HCT116 (cell line): ENCODE measurements at regions not wholly inside any gene's neighbourhood (a gene's known extent, or its start where the extent isn't known, plus 50 kb on each side); places are given as distances from the start of the nearest gene placed in this dataset.
A peak's percentile ranks its signal among the peaks of the same experiment; 100 is the strongest.

Experiments
- ATAC-seq: fragments of 200-7000 bp; cut with Tn5 transposase; 2 replicates; pipeline ENCODE4 v1.9.1; 2020; ENCODE audit warnings: mild to moderate bottlenecking, moderate library complexity
- BruUV-seq: library from RNA; stranded (reverse); fragments of 400-500 nt; replicated peaks from 2 replicates; lab custom pipeline; 2021; lab: Mats Ljungman, UMichigan
- CTCF ChIA-PET: fragments of 300-600 bp; sonication (Branson Sonifier 250); formaldehyde crosslinking; loops from one replicate; lab custom pipeline; 2021; ENCODE audit warnings: antibody characterized with exemption; lab: Charles Lee
- POLR2A ChIA-PET: fragments of 300-600, 350-600 bp; sonication (Branson Sonifier 250); formaldehyde crosslinking; loops from one replicate; lab custom pipeline; 2021; ENCODE audit warnings: antibody characterized with exemption; lab: Charles Lee
- RAD21 ChIA-PET, 2 experiments: fragments of 300-600 bp; sonication (Branson Sonifier 250); formaldehyde crosslinking; loops; one replicate each; lab custom pipeline; 2023; ENCODE audit warnings: low total read pairs in 2 of 2; ENCODE audit not compliant: uncharacterized antibody in 2 of 2, unreplicated experiment in 2 of 2, low non-redundant PET in 1 of 2; lab: Charles Lee
- DNase-seq: peaks from one replicate; pipeline ENCODE4 v3.0.0-alpha.2; 2010; ENCODE audit warnings: low read depth, low spot score
- H2AFZ ChIP-seq: fragments of 200-600 bp; shearing (Covaris generic), sonication (generic); 2 replicates; pipeline ENCODE4 v1.6.1; 2017; ENCODE audit warnings: low read depth, mixed run types, mixed read lengths, antibody characterized with exemption, low read length; ENCODE audit not compliant: poor library complexity, severe bottlenecking
- H3K27ac ChIP-seq: 2 replicates; pipeline ENCODE4 v1.5.1; 2012; ENCODE audit warnings: low read depth, low read length
- H3K27me3 ChIP-seq: fragments of 200-600 bp; sonication (generic); 2 replicates; pipeline ENCODE4 v1.6.1; 2016; ENCODE audit warnings: mixed run types, low read length, mixed read lengths; ENCODE audit not compliant: insufficient read depth
- H3K36me3 ChIP-seq, 2 experiments: fragments of 200-500 bp in 1 of 2; fragments of 200-600 bp in 1 of 2; sonication (Bioruptor generic) in 1 of 2; sonication (generic) in 1 of 2; 2 replicates each; pipeline versions ENCODE4 v1.5.1 to v1.6.1; 2014 to 2016; ENCODE audit warnings: low read length in 2 of 2, inconsistent platforms in 1 of 2, mixed read lengths in 1 of 2, mixed run types in 1 of 2; ENCODE audit not compliant: insufficient read depth in 2 of 2, control insufficient read depth in 1 of 2
- H3K4me1 ChIP-seq, 2 experiments: fragments of 200-600 bp in 1 of 2; sonication (generic) in 1 of 2; 2 replicates each; pipeline versions ENCODE4 v1.5.1 to v1.6.1; 2012 to 2017; ENCODE audit warnings: low read length in 2 of 2, inconsistent platforms in 1 of 2, mild to moderate bottlenecking in 1 of 2, mixed read lengths in 1 of 2, mixed run types in 1 of 2, moderate library complexity in 1 of 2; ENCODE audit not compliant: insufficient read depth in 2 of 2, control insufficient read depth in 1 of 2
- H3K4me2 ChIP-seq: fragments of 200-600 bp; sonication (generic); 2 replicates; pipeline ENCODE4 v1.6.1; 2017; ENCODE audit warnings: mixed run types, low read length, mixed read lengths
- H3K4me3 ChIP-seq, 2 experiments: fragments of 200-600 bp in 1 of 2; sonication (generic) in 1 of 2; replicated peaks in 1 of 2; 2 replicates each; pipeline ENCODE4 v1.5.1; 2011 to 2016; ENCODE audit warnings: low read length in 2 of 2, control low read depth in 1 of 2, low read depth in 1 of 2, mild to moderate bottlenecking in 1 of 2, mixed read lengths in 1 of 2, mixed run types in 1 of 2
- H3K79me2 ChIP-seq: fragments of 200-600 bp; sonication (generic); 2 replicates; pipeline ENCODE4 v1.6.1; 2017; ENCODE audit warnings: mild to moderate bottlenecking, mixed run types, low read length, moderate library complexity, mixed read lengths; ENCODE audit not compliant: insufficient read depth
- H3K9ac ChIP-seq: fragments of 200-600 bp; sonication (generic); 2 replicates; pipeline ENCODE4 v1.6.1; 2016; ENCODE audit warnings: low read length, mixed read lengths
- H3K9me2 ChIP-seq: fragments of 200-600 bp; sonication (generic), shearing (Covaris generic); 2 replicates; pipeline ENCODE4 v1.6.1; 2017; ENCODE audit warnings: mixed run types, mild to moderate bottlenecking, moderate library complexity; ENCODE audit not compliant: insufficient read depth
- H3K9me3 ChIP-seq, 2 experiments: fragments of 200-500 bp in 1 of 2; fragments of 200-600 bp in 1 of 2; sonication (Bioruptor generic) in 1 of 2; sonication (generic) in 1 of 2; 2 replicates each; pipeline ENCODE4 v1.6.1; 2014 to 2017; ENCODE audit warnings: low read length in 2 of 2, mixed read lengths in 2 of 2, inconsistent platforms in 1 of 2, low read depth in 1 of 2, mild to moderate bottlenecking in 1 of 2, mixed run types in 1 of 2, moderate library complexity in 1 of 2; ENCODE audit not compliant: control insufficient read depth in 1 of 2, insufficient read depth in 1 of 2
- H4K20me1 ChIP-seq: fragments of 200-600 bp; sonication (generic), shearing (Covaris generic); 2 replicates; pipeline ENCODE4 v1.6.1; 2017; ENCODE audit warnings: mixed run types, mild to moderate bottlenecking, moderate library complexity; ENCODE audit not compliant: insufficient read depth
- ATF3 ChIP-seq: IDR thresholded peaks from 2 replicates; pipeline ENCODE4 v1.6.1; 2012
- CBX3 ChIP-seq: IDR thresholded peaks from 2 replicates; pipeline ENCODE4 v1.6.1; 2012; ENCODE audit warnings: low read depth
- CEBPB ChIP-seq: IDR thresholded peaks from 2 replicates; pipeline ENCODE4 v1.6.1; 2012; ENCODE audit warnings: low read depth
- CTCF ChIP-seq, 3 experiments: fragments of 200-600 bp in 1 of 3; sonication (generic) in 1 of 3; IDR thresholded peaks in 2 of 3; conservative IDR thresholded peaks in 1 of 3; 2 replicates each; pipeline ENCODE4 v1.5.1; 2012 to 2017; ENCODE audit warnings: low read depth in 2 of 3, low read length in 2 of 3, antibody characterized with exemption in 1 of 3, borderline replicate concordance in 1 of 3, control low read depth in 1 of 3, mild to moderate bottlenecking in 1 of 3, mixed read lengths in 1 of 3, mixed run types in 1 of 3, moderate library complexity in 1 of 3; ENCODE audit not compliant: insufficient read depth in 1 of 3
- ELF1 ChIP-seq: IDR thresholded peaks from 2 replicates; pipeline ENCODE4 v1.6.1; 2012; ENCODE audit warnings: low read depth, borderline replicate concordance
- EZH2 ChIP-seq: fragments of 200-600 bp; sonication (generic); IDR thresholded peaks from 2 replicates; pipeline ENCODE4 v1.6.1; 2017; ENCODE audit warnings: antibody characterized with exemption, mixed run types
- FOSL1 ChIP-seq: IDR thresholded peaks from 2 replicates; pipeline ENCODE4 v1.6.1; 2012; ENCODE audit warnings: low read depth
- JUND ChIP-seq: IDR thresholded peaks from 2 replicates; pipeline ENCODE4 v1.6.1; 2012
- POLR2A ChIP-seq: IDR thresholded peaks from 2 replicates; pipeline ENCODE4 v1.7.0; 2011; ENCODE audit warnings: borderline replicate concordance; ENCODE audit not compliant: insufficient read depth, insufficient read length; ENCODE audit errors: extremely low read depth
- RAD21 ChIP-seq: IDR thresholded peaks from 2 replicates; pipeline ENCODE4 v1.6.1; 2012; ENCODE audit warnings: low read depth, mild to moderate bottlenecking
- SP1 ChIP-seq: IDR thresholded peaks from 2 replicates; pipeline ENCODE4 v1.6.1; 2012; ENCODE audit warnings: low read depth
- YY1 ChIP-seq: IDR thresholded peaks from 2 replicates; pipeline ENCODE4 v1.6.1; 2011; ENCODE audit warnings: low read length, low read depth, moderate library complexity, mild to moderate bottlenecking; ENCODE audit not compliant: insufficient replicate concordance; ENCODE audit errors: extremely low read depth
- ZNF274 ChIP-seq: fragments of 200-500 bp; sonication (Bioruptor generic); IDR thresholded peaks from 2 replicates; pipeline ENCODE4 v1.6.1; 2014; ENCODE audit warnings: mild to moderate bottlenecking, low read depth, low read length, inconsistent platforms
- intact Hi-C: fragments of 100-400 bp; cut with micrococcal nuclease; formaldehyde crosslinking; loops from 2 replicates; pipeline ENCODE4 v1.10.0; 2022

- TF ChIP-seq CBX3 (peak; percentile 88), ZNF274 (no peak)
These were observed 231.4 kb downstream of the GJA1 start (continued) for GRCh38 chr6:121666814-121667213.

GRCh38 chr6:121668259-121668658, 232.8 kb downstream of the GJA1 start:
- Histone ChIP-seq H3K27ac (no peak overlapping the region), H3K9me3 (no peaks in the 10 kb centered on the region), H3K79me2 (no peaks in the 10 kb centered on the region), H3K4me1 (peaks cover 8 to 18% of the 10 kb centered on the region in 2 experiments), H3K36me3 (no peaks in the 10 kb centered on the region), H3K27me3 (no peaks in the 10 kb centered on the region), H3K4me3 (no peak overlapping the region), H2AFZ (no peak overlapping the region), H4K20me1 (no peaks in the 10 kb centered on the region), H3K4me2 (no peak overlapping the region), H3K9me2 (no peaks in the 10 kb centered on the region), H3K9ac (no peak overlapping the region)
- no peak for ATAC-seq
- no peak for TF ChIP-seq FOSL1
- no peak for TF ChIP-seq EZH2
- no peak for TF ChIP-seq ELF1
- no peak for TF ChIP-seq CTCF (IDR thresholded peaks at IDR 0.05 in 2 of 3, conservative IDR thresholded peaks at IDR 0.05 in 1 of 3; ENCODE audit: borderline replicate concordance in 1 of 3, insufficient read depth in 1 of 3, low read depth in 2 of 3, low read length in 2 of 3)
- no peak for TF ChIP-seq YY1
- no peak for TF ChIP-seq RAD21
- no peak for TF ChIP-seq JUND
- TF ChIP-seq CEBPB: no peak
- TF ChIP-seq ATF3: no peak
- no peak for TF ChIP-seq POLR2A
- TF ChIP-seq SP1: no peak
- intact Hi-C loops: no loop called here
- no TSS peak for BruUV-seq
- ChIA-PET CTCF (no interaction called here), RAD21 (no interaction called here), POLR2A (no interaction called here)
- no peak for DNase-seq
